Sciatic nerve (tissue), 2 donors: ENCODE measurements at regions not wholly inside any gene's neighbourhood (a gene's known extent, or its start where the extent isn't known, plus 50 kb on each side); places are given as distances from the start of the nearest gene placed in this dataset.
"Not testable (repeated sequence)": the region's sequence is repeated elsewhere in the genome, so short reads cannot be mapped to it uniquely, and the experiment has no call there.

Experiments
- ATAC-seq: fragments of 200-7000 bp; cut with Tn5 transposase; one replicate; pipeline ENCODE4 v1.9.1; 2020; ENCODE audit warnings: mild to moderate bottlenecking, moderate library complexity
- DNase-seq: peaks from one replicate; pipeline ENCODE4 v3.0.0-alpha.2; 2020; ENCODE audit warnings: low spot score
- intact Hi-C: fragments of 100-400 bp; cut with DNase I; formaldehyde crosslinking; loops from one replicate; pipeline ENCODE4 v1.14.2; 2022
- donor health status: DM: no; HTN: no; CAD: no.
- donor health status: DM: no; HTN: no; CAD: no.

DNA sequence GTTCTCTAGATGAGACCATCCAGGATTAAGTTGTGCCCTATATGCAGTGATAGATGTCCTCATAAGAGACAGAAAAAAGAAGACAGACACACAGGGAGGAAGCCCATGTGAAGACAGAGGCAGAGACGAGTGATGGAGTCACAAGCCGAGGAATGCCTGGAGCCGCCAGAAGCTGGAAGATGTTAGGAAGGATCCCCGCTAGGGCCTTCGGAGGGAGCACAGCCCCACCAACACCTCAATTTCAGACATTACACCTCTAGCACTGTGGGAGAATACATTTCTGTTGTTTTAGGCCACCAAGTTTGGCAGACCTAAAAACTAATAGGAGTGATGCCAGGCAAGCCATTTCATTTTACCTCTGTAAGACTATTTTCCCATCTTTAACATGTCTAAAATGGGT, 458.5 kb downstream of the MED13L start:
- ATAC-seq (no peak), DNase-seq (no peak)
- intact Hi-C loops, result no loop called here

DNA sequence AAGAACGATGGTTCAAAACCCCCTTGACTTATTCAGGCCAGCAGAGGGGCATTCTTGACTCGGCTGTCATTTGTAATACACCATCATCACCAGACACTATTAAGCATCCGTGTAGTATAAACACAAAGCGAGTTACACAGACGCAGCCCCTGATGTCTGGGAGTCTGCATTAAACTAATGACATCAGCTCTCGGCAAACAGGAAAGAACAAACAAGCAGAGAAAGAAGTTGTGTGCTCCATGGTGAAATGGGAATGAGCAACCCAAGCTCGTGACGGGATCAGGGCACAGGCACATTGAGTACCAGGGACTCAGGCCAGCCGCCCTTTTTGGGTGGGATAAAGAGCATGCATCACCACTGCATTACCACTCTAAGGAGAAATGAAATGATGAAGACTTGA, 460.1 kb downstream of the MED13L start:
- intact Hi-C loops, result no loop called here
- ATAC-seq (no peak), DNase-seq (no peak)

DNA sequence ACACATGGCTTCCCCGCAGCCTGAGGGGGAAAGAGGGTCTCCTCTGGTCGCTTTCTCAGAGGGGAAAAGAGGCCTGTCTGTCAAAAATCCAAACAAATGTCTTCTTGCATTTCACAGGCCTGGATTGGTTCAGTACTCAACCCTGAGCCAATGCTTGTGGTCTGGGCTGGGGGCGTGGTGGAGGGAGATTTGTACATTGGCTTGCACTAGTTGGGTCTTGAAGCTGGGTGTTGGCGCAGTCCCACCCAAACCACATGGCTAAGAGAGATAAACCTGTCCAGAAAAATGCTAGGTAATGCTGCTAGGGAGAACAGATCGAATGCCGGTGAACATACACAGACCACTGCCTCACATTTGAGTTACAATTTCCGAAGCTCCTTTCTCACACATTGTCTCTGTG, 461.6 kb downstream of the MED13L start:
- ATAC-seq (no peak), DNase-seq (no peak)
- intact Hi-C loops, result no loop called here

DNA sequence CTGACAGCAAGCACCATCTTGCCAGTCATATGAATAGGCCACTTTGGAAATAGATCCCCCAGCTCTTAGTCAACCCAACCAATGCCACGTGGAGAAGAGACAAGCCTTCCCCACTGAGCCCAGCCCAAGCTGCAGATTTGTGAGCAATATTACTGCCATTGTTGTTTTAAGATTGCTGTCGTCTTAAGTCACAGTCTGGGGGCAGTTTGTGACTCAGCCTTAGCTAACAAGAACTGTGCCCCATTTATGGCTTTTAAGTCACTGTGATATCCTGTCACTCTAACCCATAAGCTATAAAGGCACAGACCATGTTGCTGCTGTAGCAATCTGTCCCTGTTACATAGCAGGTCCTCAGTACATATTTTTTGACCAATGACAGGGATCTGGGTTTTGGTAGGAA, 464.2 kb downstream of the MED13L start:
- no peak for ATAC-seq
- intact Hi-C loops, result no loop called here

DNA sequence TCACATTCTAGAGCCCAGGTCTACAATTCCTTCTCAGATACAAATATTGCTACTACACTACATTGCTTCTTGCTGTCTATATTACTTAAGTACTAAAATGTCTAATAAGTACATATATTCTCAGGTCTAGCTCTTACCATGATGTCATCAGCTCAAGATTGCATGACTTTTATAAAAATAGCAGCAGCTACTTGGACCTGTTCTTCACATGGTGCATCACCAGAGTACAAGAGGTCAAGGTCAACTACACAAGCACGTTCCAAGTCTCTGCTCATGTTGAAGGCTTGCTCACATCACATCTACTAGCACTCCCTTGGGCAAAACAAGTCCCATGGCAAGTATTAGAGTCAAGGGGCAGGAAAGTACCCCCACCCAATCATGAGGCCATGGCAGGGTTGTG, 465.6 kb downstream of the MED13L start:
- DNase-seq, result no peak
- intact Hi-C loops, result no loop called here
- peak; percentile 62 for ATAC-seq

More for the DNA sequence above, 464.2 kb downstream of the MED13L start:
- no peak for DNase-seq

DNA sequence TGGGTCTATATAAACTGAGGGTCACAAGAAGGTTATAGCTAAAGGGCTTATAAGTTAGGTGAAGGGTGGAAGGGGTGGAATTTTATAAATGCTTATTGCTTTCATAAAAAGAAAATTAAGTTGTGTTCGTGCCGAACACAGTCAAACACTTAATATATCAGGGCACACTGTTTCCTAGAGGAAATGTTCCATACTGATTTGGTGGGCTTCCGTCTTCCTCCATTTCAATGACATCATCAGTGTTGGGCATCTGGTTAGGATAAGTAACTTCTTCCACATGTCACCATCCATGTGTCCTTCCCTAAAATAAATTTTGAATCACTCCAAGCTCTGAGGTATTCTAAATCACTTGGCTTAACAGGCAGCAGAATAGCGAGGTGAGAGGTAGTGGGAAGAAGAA, 466.4 kb downstream of the MED13L start:
- intact Hi-C loops, result no loop called here
- DNase-seq (no peak), ATAC-seq (no peak)

DNA sequence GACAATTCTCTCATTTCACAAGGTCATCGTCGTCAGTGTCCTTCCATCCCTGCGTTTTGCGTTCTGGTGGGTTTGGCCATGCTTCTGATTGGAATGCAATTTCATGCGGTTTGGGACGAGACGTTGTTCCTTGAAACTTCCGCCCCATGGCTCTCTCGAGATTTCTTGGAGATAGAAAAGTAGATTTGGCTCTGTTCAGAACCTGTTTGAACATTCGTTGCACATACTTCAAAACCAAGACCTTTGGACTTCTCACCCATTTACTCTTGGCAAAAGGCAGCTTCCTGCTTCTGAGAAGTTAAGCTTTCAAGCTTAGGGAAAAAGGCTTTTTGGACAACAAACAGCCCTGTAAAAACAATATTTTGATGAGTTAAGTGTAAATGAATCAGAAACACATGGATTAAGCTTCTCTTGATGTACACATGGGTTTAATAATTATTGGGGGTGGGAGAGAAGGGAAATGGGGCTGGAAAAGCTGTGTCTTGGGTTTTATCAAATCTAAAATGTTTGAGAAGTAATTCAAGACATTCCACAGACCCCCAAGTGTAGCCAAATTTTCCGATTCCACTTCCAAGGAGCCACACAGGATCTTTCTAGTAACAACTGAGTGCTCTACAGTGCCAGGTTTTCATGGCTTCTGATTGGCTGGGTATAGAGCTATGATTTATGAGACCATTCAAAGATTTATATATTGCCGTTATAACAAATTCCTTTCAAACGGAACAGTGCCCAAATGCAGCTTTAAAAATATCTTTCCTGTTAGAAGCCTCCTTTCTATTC, 467.2 kb downstream of the MED13L start:
- intact Hi-C loops, result no loop called here
- ATAC-seq, result no peak
- DNase-seq, result no peak

DNA sequence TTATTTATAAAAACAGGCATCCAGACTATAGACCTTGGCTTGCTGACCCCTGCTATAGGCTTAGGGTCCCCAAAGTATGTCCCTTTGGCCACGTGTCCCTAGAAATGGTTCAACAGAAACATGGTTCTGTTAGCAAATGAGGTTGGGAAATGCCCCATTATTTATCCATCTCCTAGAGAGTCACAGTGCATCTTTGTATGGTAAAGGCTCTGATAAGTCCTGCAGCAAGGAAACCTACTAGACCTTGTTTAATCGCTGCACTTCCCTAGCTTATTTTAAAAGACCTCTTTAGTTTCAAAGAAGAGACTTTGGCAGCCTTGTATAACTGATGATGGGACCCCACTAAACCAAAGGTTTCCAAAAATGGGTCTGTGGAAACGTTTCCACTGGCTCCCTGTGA, 471.5 kb downstream of the MED13L start:
- DNase-seq (no peak), ATAC-seq (no peak)
- intact Hi-C loops, result no loop called here

DNA sequence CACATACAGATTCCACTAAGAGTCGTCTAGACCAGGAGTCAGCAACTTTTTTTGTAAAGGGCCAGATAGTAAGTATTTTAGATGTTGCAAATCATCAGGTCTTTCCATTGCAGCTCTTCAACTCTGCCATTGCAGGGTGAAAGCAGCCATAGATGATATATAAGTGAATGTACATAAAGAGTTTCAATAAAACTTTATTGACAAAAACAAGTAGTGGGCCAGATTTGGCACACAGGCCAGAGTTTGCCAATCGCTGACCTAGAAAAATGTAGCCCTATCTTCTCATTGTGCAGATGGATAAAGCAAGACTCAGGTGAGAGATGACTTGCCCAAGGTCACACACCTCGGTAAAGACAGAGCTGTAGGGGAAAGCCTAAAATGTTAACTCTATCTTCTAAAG, 474.7 kb downstream of the MED13L start:
- intact Hi-C loops, result no loop called here
- DNase-seq (no peak), ATAC-seq (no peak)

DNA sequence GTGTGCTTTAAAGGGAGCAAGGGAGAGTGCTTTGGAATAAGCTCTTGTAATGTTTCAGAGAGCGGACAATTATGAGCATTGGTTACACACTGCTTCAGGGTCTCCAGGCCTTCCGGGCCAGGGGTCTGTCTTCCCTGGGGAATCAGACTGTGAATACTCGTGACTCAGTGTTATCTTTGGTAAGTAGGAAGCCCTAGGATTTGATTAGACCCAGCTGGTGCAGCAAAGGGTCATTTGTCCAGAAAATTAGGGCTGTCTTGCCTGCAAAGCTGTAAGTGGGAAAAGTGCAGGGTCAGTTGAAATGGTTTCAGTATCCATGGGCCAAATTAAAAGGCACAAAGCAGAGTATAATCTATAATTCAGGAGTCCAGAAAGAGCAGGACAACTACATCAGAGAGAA, 475.6 kb downstream of the MED13L start:
- no peak for DNase-seq
- ATAC-seq, result no peak
- intact Hi-C loops, result no loop called here

DNA sequence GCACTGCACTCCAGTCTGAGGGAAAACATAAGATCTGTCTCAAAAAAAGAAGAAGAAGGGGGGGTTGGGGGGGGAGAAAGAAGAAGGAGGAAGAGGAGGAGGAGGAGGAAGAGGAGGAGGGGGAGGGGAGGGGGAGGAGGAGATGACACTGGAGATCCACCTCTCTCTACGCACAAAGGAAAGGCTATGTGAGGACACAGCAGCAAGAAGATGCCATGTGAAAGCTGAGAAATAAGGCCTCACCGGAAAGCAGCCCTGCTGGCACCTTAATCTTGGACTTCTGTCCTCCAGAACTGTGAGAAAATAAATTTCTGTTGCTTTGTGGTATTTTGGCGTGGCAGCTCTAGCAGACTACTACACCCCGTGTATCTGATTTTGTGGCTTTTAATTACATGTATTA, 477.9 kb downstream of the MED13L start:
- intact Hi-C loops, result no loop called here
- no peak for DNase-seq
- no peak for ATAC-seq

DNA sequence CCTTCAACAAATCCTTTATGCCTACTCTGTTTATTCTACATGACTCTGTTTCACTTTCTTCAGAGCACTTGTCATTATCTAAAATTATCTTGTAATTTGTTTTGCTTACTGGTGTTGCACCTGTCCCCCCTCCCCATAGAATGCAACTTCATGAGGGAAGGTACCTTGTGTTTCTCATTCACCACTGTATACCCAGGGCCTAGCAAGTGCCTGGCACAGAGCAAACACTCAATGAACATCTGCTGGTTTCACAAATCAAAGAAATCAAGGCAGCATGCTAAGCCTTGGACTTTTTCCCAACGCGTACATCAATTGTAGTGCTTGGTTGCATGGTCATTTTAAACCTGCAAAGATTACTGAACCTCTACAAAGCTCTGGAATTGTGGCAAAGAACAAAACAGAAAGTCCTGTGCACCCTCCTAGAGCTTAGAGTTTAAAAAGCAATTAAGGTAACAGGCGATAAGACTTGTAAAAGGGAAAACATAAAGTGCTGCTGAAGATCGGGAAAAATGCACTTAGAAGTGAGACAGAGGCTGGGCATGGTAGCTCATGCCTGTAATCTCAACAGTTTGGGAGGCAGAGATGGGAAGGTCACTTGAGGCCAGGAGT, 479.1 kb downstream of the MED13L start:
- ATAC-seq (no peak), DNase-seq (no peak)
- intact Hi-C loops, result no loop called here

DNA sequence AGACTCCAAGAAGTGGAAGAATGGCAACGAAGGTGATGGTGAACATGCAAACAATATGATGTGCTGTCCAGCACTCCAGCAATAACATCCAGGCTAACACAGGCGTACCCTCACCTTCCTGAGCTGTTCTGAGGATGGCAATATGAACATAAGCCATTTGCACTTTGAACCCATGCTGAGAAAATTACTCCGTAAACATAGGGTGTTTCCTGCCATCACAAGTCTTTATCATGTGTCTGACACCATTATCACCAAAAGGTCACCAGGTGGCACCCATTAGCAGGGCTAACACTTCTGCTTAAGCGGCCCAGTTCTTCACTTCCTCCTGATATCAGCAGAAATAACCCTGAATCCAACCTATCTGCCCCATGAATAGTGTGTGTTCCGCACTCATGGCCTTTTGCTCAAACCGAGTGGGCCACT, 482.8 kb downstream of the MED13L start:
- DNase-seq, result no peak
- ATAC-seq, result no peak
- intact Hi-C loops, result no loop called here

DNA sequence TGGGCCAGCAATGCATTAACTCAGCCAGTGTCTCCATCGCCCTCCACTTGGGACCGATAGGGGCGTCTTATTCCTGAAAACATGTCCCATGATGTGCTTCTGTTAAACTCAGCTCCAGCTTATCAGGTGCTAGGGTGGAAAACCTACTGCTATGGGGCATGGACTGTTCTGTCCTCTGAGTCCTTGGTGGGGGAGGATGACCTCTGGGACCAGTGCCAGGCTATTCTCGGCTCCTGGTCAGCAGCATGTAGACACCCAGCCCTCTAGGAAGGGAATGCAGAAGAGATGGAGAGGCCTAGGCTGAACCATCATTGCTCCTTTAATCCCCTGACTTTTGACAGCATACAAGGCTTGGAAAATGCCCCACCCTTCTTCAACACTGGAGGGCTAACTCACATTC, 486.2 kb downstream of the MED13L start:
- ATAC-seq (no peak), DNase-seq (no peak)
- intact Hi-C loops, result no loop called here

DNA sequence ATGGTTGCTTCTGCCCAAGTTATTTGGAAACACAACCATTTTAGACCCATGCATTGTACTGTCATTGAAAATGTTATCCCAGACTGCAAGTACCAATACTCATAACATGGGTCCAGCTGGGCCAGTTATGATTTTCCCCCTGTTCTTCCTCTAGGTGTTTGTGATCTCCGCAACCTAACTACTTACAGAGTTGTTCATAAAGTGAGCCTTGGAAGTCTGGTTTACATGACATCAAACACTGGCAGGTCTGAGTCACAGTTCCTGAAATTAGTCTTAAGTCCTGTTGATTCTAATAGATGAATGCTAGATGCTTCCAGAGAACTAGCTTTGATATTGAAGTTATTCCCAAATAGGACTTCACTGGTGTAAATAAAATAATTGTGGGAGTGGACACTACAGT, 487.0 kb downstream of the MED13L start:
- intact Hi-C loops, result no loop called here
- ATAC-seq (no peak), DNase-seq (no peak)

DNA sequence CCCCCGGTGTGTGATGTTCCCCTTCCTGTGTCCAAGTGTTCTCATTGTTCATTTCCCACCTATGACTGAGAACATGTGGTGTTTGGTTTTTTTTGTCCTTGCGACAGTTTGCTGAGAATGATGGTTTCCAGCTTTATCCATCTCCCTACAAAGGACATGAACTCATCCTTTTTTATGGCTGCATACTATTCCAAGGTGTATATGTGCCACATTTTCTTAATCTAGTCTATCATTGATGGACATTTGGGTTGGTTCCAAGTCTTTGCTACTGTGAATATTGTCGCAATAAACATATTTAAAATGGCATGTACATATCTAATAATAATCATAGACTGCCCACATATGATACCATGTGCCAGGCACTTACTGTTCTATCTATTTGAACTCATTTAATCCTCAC, 491.0 kb downstream of the MED13L start:
- DNase-seq, ATAC-seq, intact Hi-C loops: not testable (repeated sequence)

DNA sequence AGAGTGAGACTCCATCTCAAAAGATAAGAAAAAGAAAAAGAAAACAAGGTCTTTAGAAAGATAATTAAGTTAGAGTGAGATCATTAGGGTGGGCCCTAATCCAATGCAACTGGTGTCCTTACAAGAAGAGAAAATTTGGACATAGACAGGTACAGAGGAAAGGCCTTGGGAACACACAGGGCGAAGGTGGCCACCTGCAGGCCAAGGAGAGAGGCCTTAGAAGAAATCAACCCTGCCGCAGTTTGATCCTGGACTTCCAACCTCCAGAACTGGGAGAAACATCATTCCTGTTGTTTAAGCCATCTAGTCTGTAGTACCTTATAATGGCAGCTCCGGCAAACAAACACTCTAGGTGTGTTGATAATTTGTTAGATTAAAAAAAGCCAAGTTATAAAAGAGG, 491.9 kb downstream of the MED13L start:
- intact Hi-C loops, result no loop called here
- DNase-seq, result no peak
- no peak for ATAC-seq

DNA sequence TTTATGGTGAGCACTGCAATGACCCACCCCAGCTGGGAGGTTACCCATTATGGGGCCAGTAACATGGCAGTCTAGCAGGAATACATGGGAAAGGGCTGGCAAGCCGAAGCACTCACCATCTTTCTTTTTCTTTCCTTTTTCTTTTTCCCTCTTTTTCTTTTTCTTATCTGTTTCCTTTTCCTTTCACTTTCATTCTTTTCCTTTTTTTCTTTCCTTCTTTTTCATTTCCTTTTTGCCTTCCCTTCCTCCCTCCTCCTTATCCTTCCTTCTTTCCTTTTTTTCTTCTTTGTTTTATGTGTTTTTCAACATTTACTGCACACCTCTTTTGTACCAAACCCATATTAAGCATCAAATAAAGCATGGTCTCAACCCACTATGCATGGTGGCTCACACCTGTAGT, 501.1 kb downstream of the MED13L start:
- DNase-seq (no peak), ATAC-seq (no peak)

DNA sequence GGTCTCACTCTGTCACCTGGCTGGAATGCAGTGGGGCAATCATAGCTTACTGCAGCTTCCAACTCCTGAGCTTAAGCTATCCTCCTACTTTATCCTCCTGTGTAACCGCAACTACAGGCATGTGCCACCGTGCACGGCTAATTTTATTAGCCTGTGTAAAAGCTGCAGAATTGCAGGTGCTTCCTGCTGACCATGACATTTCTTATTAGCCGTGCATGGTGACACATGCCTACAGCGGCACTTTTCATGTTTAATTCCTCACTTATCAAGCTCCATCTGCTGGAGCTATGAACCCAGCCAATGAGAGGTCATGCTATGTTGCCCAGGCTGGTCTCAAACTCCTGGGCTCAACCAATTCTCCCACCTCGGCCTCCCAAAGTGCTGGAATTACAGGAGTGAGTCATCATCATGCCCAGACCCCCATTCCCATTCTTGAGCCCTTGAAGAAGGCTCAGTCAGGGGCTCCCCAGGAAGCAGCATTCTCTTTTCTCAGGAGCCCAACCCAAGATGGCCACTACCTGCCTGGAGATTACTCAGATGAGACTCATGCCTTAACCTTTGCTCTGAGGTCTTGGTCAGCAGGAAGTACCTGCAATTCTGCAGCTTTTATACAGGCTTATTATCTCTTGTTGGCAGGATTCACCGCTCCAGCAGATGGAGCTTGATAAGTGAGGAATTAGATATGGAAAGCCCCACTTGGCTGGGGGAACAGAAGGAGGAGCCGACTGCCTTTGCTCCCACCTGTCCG, 503.2 kb downstream of the MED13L start:
- ATAC-seq (no peak), DNase-seq (no peak)
- intact Hi-C loops, result no loop called here

More for the DNA sequence above, 501.1 kb downstream of the MED13L start:
- intact Hi-C loops, result no loop called here

DNA sequence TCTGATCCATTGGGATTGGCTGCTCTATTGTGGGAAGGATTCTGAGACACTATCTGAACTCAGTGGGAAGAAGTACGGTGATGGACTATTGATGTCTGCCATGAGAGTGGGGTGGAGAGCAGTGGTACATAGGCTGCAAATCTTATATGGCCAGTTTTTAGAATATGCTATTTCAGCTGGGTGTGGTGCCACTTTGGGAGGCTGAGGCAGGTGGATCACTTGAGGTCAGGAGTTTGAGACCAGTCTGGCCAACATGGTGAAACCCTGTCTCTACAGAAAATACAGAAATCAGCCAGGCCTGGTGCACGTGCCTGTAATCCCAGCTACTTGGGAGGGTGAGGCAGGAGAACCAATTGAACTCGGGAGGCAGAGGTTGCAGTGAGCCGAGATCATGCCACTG, 505.9 kb downstream of the MED13L start:
- intact Hi-C loops, result no loop called here
- ATAC-seq, result no peak

More for the DNA sequence above, 505.9 kb downstream of the MED13L start:
- no peak for DNase-seq
